Liver (tissue), 8 donors: ENCODE measurements at regions not wholly inside any gene's neighbourhood (a gene's known extent, or its start where the extent isn't known, plus 50 kb on each side); places are given as distances from the start of the nearest gene placed in this dataset.

Source experiments
- DNase-seq: peaks from one replicate; pipeline ENCODE4 v3.0.0-alpha.2; 2017; ENCODE audit warnings: low spot score
- H3K27ac ChIP-seq, 2 donors: one replicate each; pipeline ENCODE4 v1.7.0; 2013; ENCODE audit warnings: inconsistent platforms in 2 of 2, low read length in 2 of 2, control low read depth in 1 of 2, low read depth in 1 of 2, mild to moderate bottlenecking in 1 of 2
- H3K27me3 ChIP-seq, 4 donors: one replicate each; pipeline versions ENCODE4 v1.6.1 to v1.7.0; 2013; ENCODE audit warnings: low read length in 3 of 4, inconsistent platforms in 1 of 4, mild to moderate bottlenecking in 1 of 4, moderate library complexity in 1 of 4; ENCODE audit not compliant: control insufficient read depth in 4 of 4, insufficient read depth in 4 of 4
- H3K36me3 ChIP-seq, 4 donors: one replicate each; pipeline versions ENCODE4 v1.6.1 to v1.7.0; 2013; ENCODE audit warnings: low read length in 3 of 4, mild to moderate bottlenecking in 3 of 4, low read depth in 1 of 4, moderate library complexity in 1 of 4; ENCODE audit not compliant: control insufficient read depth in 4 of 4, insufficient read depth in 3 of 4
- H3K4me1 ChIP-seq, 4 donors: one replicate each; pipeline versions ENCODE4 v1.6.1 to v1.7.0; 2013; ENCODE audit warnings: low read length in 3 of 4, mild to moderate bottlenecking in 3 of 4, moderate library complexity in 1 of 4; ENCODE audit not compliant: control insufficient read depth in 4 of 4, insufficient read depth in 4 of 4
- H3K4me3 ChIP-seq, 3 donors: one replicate each; pipeline versions ENCODE4 v1.6.1 to v1.7.0; 2013; ENCODE audit warnings: low read length in 3 of 3, control low read depth in 1 of 3, low read depth in 1 of 3, mild to moderate bottlenecking in 1 of 3
- H3K9ac ChIP-seq, 2 donors: one replicate each; pipeline ENCODE4 v1.7.0; 2013; ENCODE audit warnings: low read length in 2 of 2, mild to moderate bottlenecking in 2 of 2, moderate library complexity in 2 of 2, control low read depth in 1 of 2, low read depth in 1 of 2
- H3K9me3 ChIP-seq, 4 donors: one replicate each; pipeline versions ENCODE4 v1.6.1 to v1.7.0; 2013; ENCODE audit warnings: low read length in 3 of 4; ENCODE audit not compliant: control insufficient read depth in 4 of 4
- FOXA1 ChIP-seq: IDR thresholded peaks from 2 replicates; pipeline ENCODE4 v1.6.1; 2016; ENCODE audit warnings: antibody characterized with exemption
- FOXA2 ChIP-seq: IDR thresholded peaks from 2 replicates; pipeline ENCODE4 v1.6.1; 2016; ENCODE audit warnings: antibody characterized with exemption
- GABPA ChIP-seq, 2 donors: IDR thresholded peaks in 1 of 2; conservative IDR thresholded peaks in 1 of 2; 2 replicates each; pipeline ENCODE4 v1.6.1; 2016; ENCODE audit warnings: antibody characterized with exemption in 2 of 2, mild to moderate bottlenecking in 1 of 2, moderate library complexity in 1 of 2
- HNF4A ChIP-seq, 2 donors: conservative IDR thresholded peaks; 2 replicates each; pipeline ENCODE4 v1.6.1; 2016; ENCODE audit warnings: antibody characterized with exemption in 2 of 2, mild to moderate bottlenecking in 2 of 2
- HNF4G ChIP-seq: IDR thresholded peaks from 2 replicates; pipeline ENCODE4 v1.6.1; 2016; ENCODE audit warnings: antibody characterized with exemption
- JUND ChIP-seq, 2 donors: IDR thresholded peaks; 2 replicates each; pipeline ENCODE4 v1.6.1; 2016; ENCODE audit warnings: antibody characterized with exemption in 2 of 2
- NR2F2 ChIP-seq: IDR thresholded peaks from 2 replicates; pipeline ENCODE4 v1.6.1; 2016; ENCODE audit warnings: antibody characterized with exemption
- RAD21 ChIP-seq, 2 donors: IDR thresholded peaks; 2 replicates each; pipeline ENCODE4 v1.6.1; 2016; ENCODE audit warnings: antibody characterized with exemption in 2 of 2, mild to moderate bottlenecking in 2 of 2
- RXRA ChIP-seq, 2 donors: IDR thresholded peaks; 2 replicates each; pipeline ENCODE4 v1.6.1; 2017 to 2018; ENCODE audit warnings: antibody characterized with exemption in 2 of 2, mild to moderate bottlenecking in 1 of 2
- SP1 ChIP-seq: IDR thresholded peaks from 2 replicates; pipeline ENCODE4 v1.6.1; 2018; ENCODE audit warnings: antibody characterized with exemption, mild to moderate bottlenecking
- TAF1 ChIP-seq: conservative IDR thresholded peaks from 2 replicates; pipeline ENCODE4 v1.6.1; 2016; ENCODE audit warnings: antibody characterized with exemption, mild to moderate bottlenecking
- YY1 ChIP-seq: IDR thresholded peaks from 2 replicates; pipeline ENCODE4 v1.6.1; 2016; ENCODE audit warnings: antibody characterized with exemption, mild to moderate bottlenecking
- WGBS: extraction: QIAGEN DNeasy Blood & Tissue Kit; methylation state at CpG from one replicate; pipeline ENCODE4 v1.1.7; 2013; 5-methylcytosine and 5-hydroxymethylcytosine counted together
- TF ChIP-seq, protein P1 (sequence below): IDR thresholded peaks from 2 replicates; pipeline ENCODE4 v1.6.1; 2016; ENCODE audit warnings: antibody characterized with exemption
- TF ChIP-seq, protein P2 (sequence below): IDR thresholded peaks from 2 replicates; pipeline ENCODE4 v1.6.1; 2016; ENCODE audit warnings: antibody characterized with exemption
- TF ChIP-seq, protein P3 (sequence below): fragments of 150-350 bp; IDR thresholded peaks from 2 replicates; pipeline ENCODE4 v1.5.1; 2017; ENCODE audit warnings: improper control_type of control experiment, low read depth, low read length; ENCODE audit not compliant: missing input control
- TF ChIP-seq, protein P4 (sequence below): IDR thresholded peaks from 2 replicates; pipeline ENCODE4 v1.6.1; 2016; ENCODE audit warnings: antibody characterized with exemption, mild to moderate bottlenecking
- TF ChIP-seq, protein P5 (sequence below): IDR thresholded peaks from 2 replicates; pipeline ENCODE4 v1.6.1; 2016; ENCODE audit warnings: antibody characterized with exemption
- donor health status: healthy.
- donor health status: healthy.
- donor health status: healthy.
- donor health status: healthy.
- donor health status: healthy.

DNA sequence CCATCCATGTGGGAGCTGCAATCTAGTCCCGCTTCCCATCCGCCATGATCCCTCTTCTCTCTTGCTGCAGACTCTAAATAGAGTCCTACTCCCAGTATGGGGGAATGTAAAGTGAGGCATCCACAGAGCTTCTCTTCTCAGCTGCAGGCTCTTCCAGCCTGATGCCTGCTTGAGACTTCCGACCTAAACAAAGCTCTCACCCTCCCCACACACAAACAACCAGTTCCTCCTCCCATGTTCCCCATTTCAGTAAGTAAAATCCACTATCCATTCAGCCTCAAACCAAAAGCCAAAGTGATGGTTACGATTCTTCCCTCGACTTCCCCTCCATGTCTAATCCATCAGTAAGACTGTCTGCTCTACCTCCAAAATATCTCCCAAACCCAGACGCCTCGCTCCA, 108.2 kb upstream of the NFE2L3 start:
- TF ChIP-seq, protein P1, sequence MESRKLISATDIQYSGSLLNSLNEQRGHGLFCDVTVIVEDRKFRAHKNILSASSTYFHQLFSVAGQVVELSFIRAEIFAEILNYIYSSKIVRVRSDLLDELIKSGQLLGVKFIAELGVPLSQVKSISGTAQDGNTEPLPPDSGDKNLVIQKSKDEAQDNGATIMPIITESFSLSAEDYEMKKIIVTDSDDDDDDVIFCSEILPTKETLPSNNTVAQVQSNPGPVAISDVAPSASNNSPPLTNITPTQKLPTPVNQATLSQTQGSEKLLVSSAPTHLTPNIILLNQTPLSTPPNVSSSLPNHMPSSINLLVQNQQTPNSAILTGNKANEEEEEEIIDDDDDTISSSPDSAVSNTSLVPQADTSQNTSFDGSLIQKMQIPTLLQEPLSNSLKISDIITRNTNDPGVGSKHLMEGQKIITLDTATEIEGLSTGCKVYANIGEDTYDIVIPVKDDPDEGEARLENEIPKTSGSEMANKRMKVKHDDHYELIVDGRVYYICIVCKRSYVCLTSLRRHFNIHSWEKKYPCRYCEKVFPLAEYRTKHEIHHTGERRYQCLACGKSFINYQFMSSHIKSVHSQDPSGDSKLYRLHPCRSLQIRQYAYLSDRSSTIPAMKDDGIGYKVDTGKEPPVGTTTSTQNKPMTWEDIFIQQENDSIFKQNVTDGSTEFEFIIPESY, result no peak
- no peak for TF ChIP-seq NR2F2
- TF ChIP-seq, protein P2, sequence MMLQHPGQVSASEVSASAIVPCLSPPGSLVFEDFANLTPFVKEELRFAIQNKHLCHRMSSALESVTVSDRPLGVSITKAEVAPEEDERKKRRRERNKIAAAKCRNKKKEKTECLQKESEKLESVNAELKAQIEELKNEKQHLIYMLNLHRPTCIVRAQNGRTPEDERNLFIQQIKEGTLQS, result no peak
- no peak for TF ChIP-seq HNF4G
- TF ChIP-seq, protein P3, sequence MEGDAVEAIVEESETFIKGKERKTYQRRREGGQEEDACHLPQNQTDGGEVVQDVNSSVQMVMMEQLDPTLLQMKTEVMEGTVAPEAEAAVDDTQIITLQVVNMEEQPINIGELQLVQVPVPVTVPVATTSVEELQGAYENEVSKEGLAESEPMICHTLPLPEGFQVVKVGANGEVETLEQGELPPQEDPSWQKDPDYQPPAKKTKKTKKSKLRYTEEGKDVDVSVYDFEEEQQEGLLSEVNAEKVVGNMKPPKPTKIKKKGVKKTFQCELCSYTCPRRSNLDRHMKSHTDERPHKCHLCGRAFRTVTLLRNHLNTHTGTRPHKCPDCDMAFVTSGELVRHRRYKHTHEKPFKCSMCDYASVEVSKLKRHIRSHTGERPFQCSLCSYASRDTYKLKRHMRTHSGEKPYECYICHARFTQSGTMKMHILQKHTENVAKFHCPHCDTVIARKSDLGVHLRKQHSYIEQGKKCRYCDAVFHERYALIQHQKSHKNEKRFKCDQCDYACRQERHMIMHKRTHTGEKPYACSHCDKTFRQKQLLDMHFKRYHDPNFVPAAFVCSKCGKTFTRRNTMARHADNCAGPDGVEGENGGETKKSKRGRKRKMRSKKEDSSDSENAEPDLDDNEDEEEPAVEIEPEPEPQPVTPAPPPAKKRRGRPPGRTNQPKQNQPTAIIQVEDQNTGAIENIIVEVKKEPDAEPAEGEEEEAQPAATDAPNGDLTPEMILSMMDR, result no peak
- TF ChIP-seq FOXA1, result no peak
- TF ChIP-seq GABPA (IDR thresholded peaks at IDR 0.05 in 1 of 2, conservative IDR thresholded peaks at IDR 0.05 in 1 of 2), result no peak
- H3K4me3 ChIP-seq, result no peak overlapping the region
- no peaks in the 10 kb centered on the region for H3K27me3 ChIP-seq
- DNase-seq, result no peak
- H3K9me3 ChIP-seq, result no peaks in the 10 kb centered on the region
- H3K36me3 ChIP-seq, result no peaks in the 10 kb centered on the region
- no peaks in the 10 kb centered on the region for H3K4me1 ChIP-seq
- no peak overlapping the region for H3K27ac ChIP-seq
- WGBS, result 90% methylated on average over 7 of the region's 7 CpGs
- H3K9ac ChIP-seq, result no peak overlapping the region

DNA sequence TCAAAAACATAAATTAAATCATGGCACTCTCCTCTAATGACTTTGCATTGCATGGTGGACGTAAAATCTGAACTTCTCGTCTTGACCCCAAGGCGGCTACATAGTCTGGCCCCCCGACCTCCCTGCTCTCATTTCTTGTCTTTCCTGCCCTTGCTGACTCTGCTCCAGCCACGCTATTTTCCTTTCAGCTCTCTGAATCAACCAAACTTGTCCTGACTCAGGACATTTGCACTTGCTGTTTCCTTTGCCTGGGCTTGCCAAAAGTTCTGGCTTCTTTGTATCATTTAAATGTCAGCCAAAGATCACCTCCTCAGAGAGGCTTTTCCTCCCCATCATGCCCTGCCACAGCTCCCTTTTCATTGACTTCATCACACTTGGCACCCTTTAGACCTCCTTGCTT, 107.7 kb upstream of the NFE2L3 start:
- no peak overlapping the region for H3K9ac ChIP-seq
- H3K9me3 ChIP-seq, result no peaks in the 10 kb centered on the region
- WGBS, result 88% methylated on average over 5 of the region's 5 CpGs
- H3K4me3 ChIP-seq, result no peak overlapping the region
- no peaks in the 10 kb centered on the region for H3K27me3 ChIP-seq
- TF ChIP-seq FOXA2 (no peak), GABPA (IDR thresholded peaks at IDR 0.05 in 1 of 2, conservative IDR thresholded peaks at IDR 0.05 in 1 of 2) (no peak), TAF1 (no peak), JUND (IDR thresholded peaks at IDR 0.05) (no peak), RXRA (IDR thresholded peaks at IDR 0.05) (no peak), HNF4A (conservative IDR thresholded peaks at IDR 0.05) (no peak), NR2F2 (no peak), YY1 (no peak), FOXA1 (no peak), SP1 (no peak), RAD21 (IDR thresholded peaks at IDR 0.05) (no peak)
- TF ChIP-seq, protein P1, result no peak
- TF ChIP-seq, protein P4, sequence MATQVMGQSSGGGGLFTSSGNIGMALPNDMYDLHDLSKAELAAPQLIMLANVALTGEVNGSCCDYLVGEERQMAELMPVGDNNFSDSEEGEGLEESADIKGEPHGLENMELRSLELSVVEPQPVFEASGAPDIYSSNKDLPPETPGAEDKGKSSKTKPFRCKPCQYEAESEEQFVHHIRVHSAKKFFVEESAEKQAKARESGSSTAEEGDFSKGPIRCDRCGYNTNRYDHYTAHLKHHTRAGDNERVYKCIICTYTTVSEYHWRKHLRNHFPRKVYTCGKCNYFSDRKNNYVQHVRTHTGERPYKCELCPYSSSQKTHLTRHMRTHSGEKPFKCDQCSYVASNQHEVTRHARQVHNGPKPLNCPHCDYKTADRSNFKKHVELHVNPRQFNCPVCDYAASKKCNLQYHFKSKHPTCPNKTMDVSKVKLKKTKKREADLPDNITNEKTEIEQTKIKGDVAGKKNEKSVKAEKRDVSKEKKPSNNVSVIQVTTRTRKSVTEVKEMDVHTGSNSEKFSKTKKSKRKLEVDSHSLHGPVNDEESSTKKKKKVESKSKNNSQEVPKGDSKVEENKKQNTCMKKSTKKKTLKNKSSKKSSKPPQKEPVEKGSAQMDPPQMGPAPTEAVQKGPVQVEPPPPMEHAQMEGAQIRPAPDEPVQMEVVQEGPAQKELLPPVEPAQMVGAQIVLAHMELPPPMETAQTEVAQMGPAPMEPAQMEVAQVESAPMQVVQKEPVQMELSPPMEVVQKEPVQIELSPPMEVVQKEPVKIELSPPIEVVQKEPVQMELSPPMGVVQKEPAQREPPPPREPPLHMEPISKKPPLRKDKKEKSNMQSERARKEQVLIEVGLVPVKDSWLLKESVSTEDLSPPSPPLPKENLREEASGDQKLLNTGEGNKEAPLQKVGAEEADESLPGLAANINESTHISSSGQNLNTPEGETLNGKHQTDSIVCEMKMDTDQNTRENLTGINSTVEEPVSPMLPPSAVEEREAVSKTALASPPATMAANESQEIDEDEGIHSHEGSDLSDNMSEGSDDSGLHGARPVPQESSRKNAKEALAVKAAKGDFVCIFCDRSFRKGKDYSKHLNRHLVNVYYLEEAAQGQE, result no peak
- TF ChIP-seq, protein P2, result no peak
- TF ChIP-seq, protein P5, sequence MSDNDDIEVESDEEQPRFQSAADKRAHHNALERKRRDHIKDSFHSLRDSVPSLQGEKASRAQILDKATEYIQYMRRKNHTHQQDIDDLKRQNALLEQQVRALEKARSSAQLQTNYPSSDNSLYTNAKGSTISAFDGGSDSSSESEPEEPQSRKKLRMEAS, result no peak
- no peak for DNase-seq
- H3K36me3 ChIP-seq, result no peaks in the 10 kb centered on the region
- no peak overlapping the region for H3K27ac ChIP-seq
- H3K4me1 ChIP-seq, result no peaks in the 10 kb centered on the region
